ENCODE measurements at regions not wholly inside any gene's neighbourhood (a gene's known extent, or its start where the extent isn't known, plus 50 kb on each side); places are given as distances from the start of the nearest gene placed in this dataset.

- TF ChIP-seq CTCF (IDR thresholded peaks at IDR 0.05; ENCODE audit: partially characterized antibody, unreplicated experiment), result no peak
- H3K27me3 Mint-ChIP-seq (ENCODE audit: unreplicated experiment), result no peaks in the 10 kb centered on the region
- no peak overlapping the region for H3K27ac Mint-ChIP-seq (ENCODE audit: unreplicated experiment)
- peaks cover 3% of the 10 kb centered on the region for H3K9me3 Mint-ChIP-seq (ENCODE audit: unreplicated experiment)
- H3K4me3 Mint-ChIP-seq (ENCODE audit: unreplicated experiment), result no peak overlapping the region
- H3K4me1 Mint-ChIP-seq (ENCODE audit: low read depth, unreplicated experiment), result peaks cover 18% of the 10 kb centered on the region
- H3K36me3 Mint-ChIP-seq (ENCODE audit: unreplicated experiment), result peaks cover 9% of the 10 kb centered on the region
- DNase-seq, result no peak
These were observed 194.3 kb upstream of the ARL4C start for GRCh38 chr2:234691214-234691575.

DNA sequence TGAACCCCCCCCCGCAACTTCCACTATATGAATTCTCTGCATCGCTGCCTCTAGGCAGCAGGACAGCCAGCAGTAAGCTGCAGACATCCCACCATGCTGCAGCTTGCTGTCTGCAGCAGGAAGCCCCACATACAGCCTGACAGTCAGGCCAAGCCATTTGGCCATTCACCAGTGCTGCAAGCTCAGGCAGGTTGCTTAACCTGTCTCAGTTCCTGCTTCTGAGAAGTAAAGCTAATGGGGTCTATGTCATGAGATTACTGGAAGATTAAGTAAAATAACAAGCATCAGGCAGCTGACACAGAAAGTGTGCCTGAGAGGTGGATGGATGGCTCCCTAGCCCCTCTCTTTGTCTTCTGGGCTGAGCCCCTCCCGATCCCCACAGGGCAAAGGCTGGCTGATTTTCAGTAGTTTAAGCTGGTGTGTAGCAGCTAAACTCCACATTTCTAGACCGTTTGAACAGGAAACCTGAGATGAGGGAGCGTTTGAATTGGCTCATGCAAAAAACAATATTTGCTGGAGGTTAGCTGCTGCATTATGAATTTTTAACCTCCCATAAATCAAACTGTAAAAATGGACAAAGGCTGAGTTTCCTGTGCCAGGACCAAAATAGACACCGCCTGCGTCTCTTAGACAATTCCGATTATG is 193.8 kb upstream of the ARL4C start:
- H3K4me1 Mint-ChIP-seq (ENCODE audit: low read depth, unreplicated experiment), result peaks cover 20% of the 10 kb centered on the region
- peak; percentile 17 for DNase-seq
- H3K4me3 Mint-ChIP-seq (ENCODE audit: unreplicated experiment), result no peak overlapping the region
- no peaks in the 10 kb centered on the region for H3K9me3 Mint-ChIP-seq (ENCODE audit: unreplicated experiment)
- TF ChIP-seq CTCF (IDR thresholded peaks at IDR 0.05; ENCODE audit: partially characterized antibody, unreplicated experiment), result no peak
- H3K27ac Mint-ChIP-seq (ENCODE audit: unreplicated experiment), result peak overlapping the region; percentile 44
- no peaks in the 10 kb centered on the region for H3K27me3 Mint-ChIP-seq (ENCODE audit: unreplicated experiment)
- H3K36me3 Mint-ChIP-seq (ENCODE audit: unreplicated experiment), result peaks cover 4% of the 10 kb centered on the region

DNA sequence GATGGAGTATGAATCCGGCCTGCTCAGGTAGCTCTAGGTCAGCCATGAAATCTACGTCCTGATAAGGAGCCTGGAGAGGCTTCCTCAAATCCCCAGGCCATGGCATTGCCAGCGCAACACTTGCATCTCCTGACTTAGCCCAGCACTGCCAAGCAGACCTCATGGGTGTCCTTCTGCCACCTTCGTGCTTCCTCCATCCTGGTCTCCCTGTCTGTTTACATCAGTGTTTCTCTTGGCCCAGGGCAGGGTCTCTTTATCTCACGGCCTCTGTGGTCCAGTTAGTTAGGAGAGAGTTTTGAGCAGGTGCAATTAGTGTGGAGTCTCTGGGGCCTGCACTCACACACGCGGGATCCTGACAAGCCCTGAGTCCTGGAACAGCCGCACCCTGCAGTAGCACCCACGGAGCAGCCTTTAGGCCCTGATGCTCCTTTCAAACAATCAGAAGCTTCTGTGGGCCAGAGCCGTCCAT is 193.1 kb upstream of the ARL4C start:
- no peak overlapping the region for H3K4me3 Mint-ChIP-seq (ENCODE audit: unreplicated experiment)
- H3K4me1 Mint-ChIP-seq (ENCODE audit: low read depth, unreplicated experiment), result peaks cover 20% of the 10 kb centered on the region
- H3K27ac Mint-ChIP-seq (ENCODE audit: unreplicated experiment), result no peak overlapping the region
- DNase-seq, result no peak
- no peaks in the 10 kb centered on the region for H3K9me3 Mint-ChIP-seq (ENCODE audit: unreplicated experiment)
- TF ChIP-seq CTCF (IDR thresholded peaks at IDR 0.05; ENCODE audit: partially characterized antibody, unreplicated experiment), result no peak
- H3K36me3 Mint-ChIP-seq (ENCODE audit: unreplicated experiment), result no peaks in the 10 kb centered on the region
- no peaks in the 10 kb centered on the region for H3K27me3 Mint-ChIP-seq (ENCODE audit: unreplicated experiment)

DNA sequence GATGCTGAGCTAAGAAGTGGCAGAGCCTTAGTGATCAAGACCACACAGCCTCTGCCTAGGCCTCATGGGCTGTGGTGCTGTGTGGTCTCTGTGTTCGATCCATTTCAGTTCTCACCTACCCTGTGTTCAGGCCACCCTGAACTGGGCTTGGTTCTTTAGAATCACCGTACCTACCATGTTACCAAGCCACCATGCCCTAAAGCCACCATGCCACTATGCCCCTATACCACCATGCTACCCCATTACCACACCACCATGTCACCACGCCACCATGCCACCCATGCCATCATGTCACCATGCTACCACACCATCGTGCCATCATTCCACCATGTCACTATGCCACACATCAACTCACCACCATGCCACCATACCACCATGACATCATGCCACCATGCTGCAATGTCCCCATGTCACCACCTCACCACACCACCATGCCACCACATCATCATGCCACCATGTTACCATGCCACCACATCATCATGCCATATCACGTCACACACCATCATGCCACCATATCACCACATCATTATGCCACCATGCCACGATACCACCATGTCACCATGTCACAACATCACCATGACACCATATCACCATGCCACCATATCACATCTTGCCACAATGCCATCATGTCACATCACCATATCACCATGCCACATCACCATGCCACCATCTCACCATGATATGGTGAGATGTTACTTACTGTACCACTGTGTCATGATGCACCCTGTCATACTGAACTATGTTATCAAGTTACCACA is 191.0 kb upstream of the ARL4C start:
- peaks cover 4% of the 10 kb centered on the region for H3K27me3 Mint-ChIP-seq (ENCODE audit: unreplicated experiment)
- no peak overlapping the region for H3K4me3 Mint-ChIP-seq (ENCODE audit: unreplicated experiment)
- no peak overlapping the region for H3K27ac Mint-ChIP-seq (ENCODE audit: unreplicated experiment)
- H3K4me1 Mint-ChIP-seq (ENCODE audit: low read depth, unreplicated experiment), result peaks cover 29% of the 10 kb centered on the region
- no peak for TF ChIP-seq CTCF (IDR thresholded peaks at IDR 0.05; ENCODE audit: partially characterized antibody, unreplicated experiment)
- no peaks in the 10 kb centered on the region for H3K36me3 Mint-ChIP-seq (ENCODE audit: unreplicated experiment)
- DNase-seq, result no peak
- H3K9me3 Mint-ChIP-seq (ENCODE audit: unreplicated experiment), result no peaks in the 10 kb centered on the region

All from glutamatergic neuron (in vitro differentiated cells).